ENCODE measurements at regions not wholly inside any gene's neighbourhood (a gene's known extent, or its start where the extent isn't known, plus 50 kb on each side); places are given as distances from the start of the nearest gene placed in this dataset.

DNA sequence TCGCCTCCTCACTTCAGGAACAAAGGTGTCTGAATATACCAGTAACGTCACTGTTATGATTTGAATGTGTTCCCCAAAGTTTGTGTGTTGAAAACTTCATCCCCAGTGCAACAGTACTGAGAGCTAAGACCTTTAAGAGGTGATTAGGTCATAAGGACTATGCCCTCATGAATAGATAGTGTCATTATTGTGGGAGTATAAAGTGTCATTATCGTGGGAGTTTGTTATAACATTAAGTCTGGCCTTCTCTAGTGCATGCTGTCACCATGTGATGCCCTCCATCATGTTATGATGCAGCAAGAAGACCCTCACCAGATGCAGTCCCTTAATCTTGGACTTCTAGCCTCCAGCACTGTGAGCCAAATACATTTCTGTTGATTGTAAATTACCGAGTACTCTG is 53.7 kb upstream of the TLE3 start:
- Histone ChIP-seq H3K27ac (ENCODE audit: insufficient read depth, low read length) (no peak overlapping the region), H4K8ac (ENCODE audit: low read depth in 2 of 2, low read length in 2 of 2) (no peak overlapping the region), H2AK9ac (replicated peaks; ENCODE audit: low read depth, low read length, poor library complexity) (no peak overlapping the region), H3K9me1 (ENCODE audit: insufficient read depth, low read length) (no peaks in the 10 kb centered on the region), H3K4me3 (ENCODE audit: insufficient read depth, low read depth, low read length) (no peak overlapping the region), H3K36me3 (ENCODE audit: control insufficient read depth, insufficient read depth, low read length) (no peaks in the 10 kb centered on the region), H4K5ac (ENCODE audit: low read depth, low read length) (no peak overlapping the region), H3K4me2 (ENCODE audit: low read depth, low read length) (no peak overlapping the region), H3K9me3 (ENCODE audit: control insufficient read depth, insufficient read depth, low read length) (no peaks in the 10 kb centered on the region), H2AK5ac (ENCODE audit: low read depth, low read length) (no peak overlapping the region), H3K14ac (replicated peaks; ENCODE audit: low read depth, low read length) (no peak overlapping the region), H4K20me1 (ENCODE audit: insufficient read depth, low read length) (no peaks in the 10 kb centered on the region), H3K9ac (ENCODE audit: low read depth, low read length) (no peak overlapping the region), H3K4ac (ENCODE audit: low read depth, low read length) (no peak overlapping the region), H3K56ac (ENCODE audit: extremely low read depth, insufficient read depth, low read length) (no peak overlapping the region), H2BK120ac (ENCODE audit: low read depth, low read length) (no peak overlapping the region), H2BK20ac (ENCODE audit: low read depth, low read length) (no peak overlapping the region), H3K79me1 (ENCODE audit: low read depth in 1 of 2, low read length in 2 of 2) (no peaks in the 10 kb centered on the region), H2AFZ (replicated peaks; ENCODE audit: low read length, poor library complexity) (no peak overlapping the region), H3K23ac (ENCODE audit: low read depth, low read length) (no peak overlapping the region), H3K27me3 (ENCODE audit: control insufficient read depth, insufficient read depth, low read length) (peaks cover 26% of the 10 kb centered on the region), H3K4me1 (ENCODE audit: control insufficient read depth, insufficient read depth, low read length) (peaks cover 9% of the 10 kb centered on the region), H4K91ac (ENCODE audit: insufficient read depth, low read depth, low read length) (no peak overlapping the region), H3K18ac (ENCODE audit: low read depth, low read length) (no peak overlapping the region), H2BK5ac (ENCODE audit: low read depth, low read length, poor library complexity, severe bottlenecking) (no peak overlapping the region), H2BK15ac (ENCODE audit: low read depth, low read length) (no peak overlapping the region)
- CTCF ChIA-PET, result no interaction called here
- in situ Hi-C loops (cut with MboI; ENCODE audit: low sequenced_read_pairs), result no loop called here
- ATAC-seq (ENCODE audit: low read depth) (no peak), DNase-seq (no peak)
- POLR2A ChIA-PET (ENCODE audit: unreplicated experiment), result no interaction called here
- BruUV-seq (replicated peaks), result no TSS peak
- no CpG with 5 or more reads among the region's 4 CpGs for WGBS, 2 experiments (ENCODE audit: extremely low coverage in 2 of 2, insufficient read length in 1 of 2)
- TF ChIP-seq POLR2A (IDR thresholded peaks at IDR 0.05; ENCODE audit: low read depth, low read length) (no peak), SMC3 (IDR thresholded peaks at IDR 0.05; ENCODE audit: low read depth, low read length) (no peak), MAFK (IDR thresholded peaks at IDR 0.05; ENCODE audit: low read depth, low read length) (no peak), RAD21 (IDR thresholded peaks at IDR 0.05; ENCODE audit: low read length) (no peak), RCOR1 (IDR thresholded peaks at IDR 0.05; ENCODE audit: insufficient replicate concordance, low read length) (no peak), CEBPB (IDR thresholded peaks at IDR 0.05; ENCODE audit: low read depth, low read length) (no peak), FOS (IDR thresholded peaks at IDR 0.05; ENCODE audit: low read depth, low read length) (no peak), MAZ (IDR thresholded peaks at IDR 0.05; ENCODE audit: borderline replicate concordance, low read depth, low read length) (no peak), BHLHE40 (IDR thresholded peaks at IDR 0.05; ENCODE audit: low read depth, low read length) (no peak), NFE2L2 (IDR thresholded peaks at IDR 0.05; ENCODE audit: low read depth, low read length) (no peak), RFX5 (IDR thresholded peaks at IDR 0.05; ENCODE audit: low read depth, low read length) (no peak), MXI1 (IDR thresholded peaks at IDR 0.05; ENCODE audit: borderline replicate concordance, low read depth, low read length) (no peak)
- TF ChIP-seq, protein P1, sequence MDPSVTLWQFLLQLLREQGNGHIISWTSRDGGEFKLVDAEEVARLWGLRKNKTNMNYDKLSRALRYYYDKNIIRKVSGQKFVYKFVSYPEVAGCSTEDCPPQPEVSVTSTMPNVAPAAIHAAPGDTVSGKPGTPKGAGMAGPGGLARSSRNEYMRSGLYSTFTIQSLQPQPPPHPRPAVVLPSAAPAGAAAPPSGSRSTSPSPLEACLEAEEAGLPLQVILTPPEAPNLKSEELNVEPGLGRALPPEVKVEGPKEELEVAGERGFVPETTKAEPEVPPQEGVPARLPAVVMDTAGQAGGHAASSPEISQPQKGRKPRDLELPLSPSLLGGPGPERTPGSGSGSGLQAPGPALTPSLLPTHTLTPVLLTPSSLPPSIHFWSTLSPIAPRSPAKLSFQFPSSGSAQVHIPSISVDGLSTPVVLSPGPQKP (IDR thresholded peaks at IDR 0.05; ENCODE audit: borderline replicate concordance, low read depth, low read length), result no peak
- TF ChIP-seq, protein P2, sequence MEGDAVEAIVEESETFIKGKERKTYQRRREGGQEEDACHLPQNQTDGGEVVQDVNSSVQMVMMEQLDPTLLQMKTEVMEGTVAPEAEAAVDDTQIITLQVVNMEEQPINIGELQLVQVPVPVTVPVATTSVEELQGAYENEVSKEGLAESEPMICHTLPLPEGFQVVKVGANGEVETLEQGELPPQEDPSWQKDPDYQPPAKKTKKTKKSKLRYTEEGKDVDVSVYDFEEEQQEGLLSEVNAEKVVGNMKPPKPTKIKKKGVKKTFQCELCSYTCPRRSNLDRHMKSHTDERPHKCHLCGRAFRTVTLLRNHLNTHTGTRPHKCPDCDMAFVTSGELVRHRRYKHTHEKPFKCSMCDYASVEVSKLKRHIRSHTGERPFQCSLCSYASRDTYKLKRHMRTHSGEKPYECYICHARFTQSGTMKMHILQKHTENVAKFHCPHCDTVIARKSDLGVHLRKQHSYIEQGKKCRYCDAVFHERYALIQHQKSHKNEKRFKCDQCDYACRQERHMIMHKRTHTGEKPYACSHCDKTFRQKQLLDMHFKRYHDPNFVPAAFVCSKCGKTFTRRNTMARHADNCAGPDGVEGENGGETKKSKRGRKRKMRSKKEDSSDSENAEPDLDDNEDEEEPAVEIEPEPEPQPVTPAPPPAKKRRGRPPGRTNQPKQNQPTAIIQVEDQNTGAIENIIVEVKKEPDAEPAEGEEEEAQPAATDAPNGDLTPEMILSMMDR (conservative IDR thresholded peaks at IDR 0.05; ENCODE audit: low read depth, low read length), result no peak
- TF ChIP-seq, protein P3, sequence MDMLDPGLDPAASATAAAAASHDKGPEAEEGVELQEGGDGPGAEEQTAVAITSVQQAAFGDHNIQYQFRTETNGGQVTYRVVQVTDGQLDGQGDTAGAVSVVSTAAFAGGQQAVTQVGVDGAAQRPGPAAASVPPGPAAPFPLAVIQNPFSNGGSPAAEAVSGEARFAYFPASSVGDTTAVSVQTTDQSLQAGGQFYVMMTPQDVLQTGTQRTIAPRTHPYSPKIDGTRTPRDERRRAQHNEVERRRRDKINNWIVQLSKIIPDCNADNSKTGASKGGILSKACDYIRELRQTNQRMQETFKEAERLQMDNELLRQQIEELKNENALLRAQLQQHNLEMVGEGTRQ (IDR thresholded peaks at IDR 0.05; ENCODE audit: low read depth, low read length), result no peak
- dilution Hi-C loops (cut with HindIII; ENCODE audit: low sequenced_read_pairs, unreplicated experiment), result no loop called here
- intact Hi-C loops (cut with micrococcal nuclease), result no loop called here
